Stimulated activated CD8-positive, alpha-beta memory T cell treated with anti-CD3 and anti-CD28 coated beads, Interleukin-7, amount 100 ng/mL, for 1 hour (primary cell): ENCODE measurements at regions not wholly inside any gene's neighbourhood (a gene's known extent, or its start where the extent isn't known, plus 50 kb on each side); places are given as distances from the start of the nearest gene placed in this dataset.

Experiments used
- DNase-seq, 2 donors: peaks; one replicate each; pipeline ENCODE4 v3.0.0-alpha.2; 2020; ENCODE audit warnings: low read depth in 2 of 2

DNA sequence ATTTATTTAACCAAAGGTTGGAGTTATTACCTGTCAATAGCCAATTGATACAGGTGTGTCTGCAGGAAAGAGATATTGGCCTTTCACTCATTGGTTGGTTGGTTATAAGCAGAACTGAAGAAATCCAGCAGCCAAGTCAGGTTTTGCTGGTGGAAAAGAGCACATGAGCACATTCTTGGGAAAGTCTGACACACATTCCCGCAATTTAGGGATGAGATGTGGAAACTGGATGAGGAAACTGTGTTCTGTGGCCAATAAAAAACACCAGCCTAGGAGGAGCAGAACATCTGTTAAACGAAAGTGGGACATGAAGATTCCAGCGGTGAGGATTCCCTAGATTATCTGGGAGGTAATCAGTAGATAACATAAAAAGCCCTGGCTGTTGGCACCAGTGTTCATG is 567.4 kb upstream of the CPEB2 start:
- DNase-seq, result no peak

DNA sequence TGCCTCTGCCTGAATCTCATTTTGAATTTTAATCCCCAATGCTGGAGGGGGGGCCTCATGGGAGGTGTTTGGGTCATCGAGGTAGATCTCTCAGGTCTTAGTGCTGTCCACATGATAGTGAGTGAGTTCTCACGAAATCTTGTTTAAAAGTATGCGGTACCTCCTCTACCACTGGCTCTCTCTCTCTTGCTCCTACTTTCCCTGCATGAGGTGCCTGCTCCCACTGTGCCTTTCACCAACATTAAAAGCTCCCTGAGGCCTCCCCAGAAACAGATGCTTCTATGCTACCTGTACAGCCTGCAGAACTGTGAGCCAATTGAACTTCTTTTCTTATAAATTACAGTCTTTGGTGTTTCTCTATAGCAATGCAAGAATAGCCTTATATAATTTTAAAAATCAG is 560.7 kb upstream of the CPEB2 start:
- no peak for DNase-seq

DNA sequence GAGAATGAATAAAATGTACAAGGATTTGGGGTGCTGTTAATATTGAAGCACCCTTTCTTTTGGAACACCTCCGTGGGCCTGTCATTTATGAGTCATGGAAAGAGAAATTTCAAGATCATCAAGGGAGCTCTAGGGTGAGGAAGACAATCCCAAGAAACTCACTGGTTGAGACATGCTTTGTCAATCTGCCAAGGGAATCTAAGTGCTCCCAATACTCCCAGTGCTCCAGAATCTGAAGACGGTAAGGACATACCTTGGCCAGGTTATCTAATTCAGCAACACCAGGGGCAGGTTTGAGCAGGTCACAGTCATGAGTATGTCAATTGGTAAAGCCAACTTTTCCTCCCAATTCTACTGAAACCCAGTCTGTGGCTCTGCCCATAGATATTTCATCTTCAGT is 556.4 kb upstream of the CPEB2 start:
- DNase-seq, result no peak

DNA sequence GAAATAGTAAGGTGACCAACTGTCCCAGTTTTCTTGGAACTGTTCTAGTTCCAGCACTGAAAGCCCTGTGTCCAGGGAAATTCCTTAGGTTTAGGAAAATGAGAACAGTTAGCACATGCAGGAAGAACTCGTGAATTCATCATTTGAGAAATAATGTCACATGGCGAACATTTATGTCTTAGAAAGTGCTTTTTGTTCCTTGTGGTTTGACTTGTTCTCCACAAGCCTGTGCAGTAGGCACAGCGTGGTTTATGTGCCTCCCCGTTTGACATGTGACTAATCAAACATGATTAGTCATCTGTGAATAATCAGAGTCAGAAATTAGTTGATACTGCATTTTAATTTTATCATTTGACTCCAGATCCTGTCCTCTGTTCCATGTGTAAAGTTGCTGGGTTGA is 556.0 kb upstream of the CPEB2 start:
- no peak for DNase-seq

DNA sequence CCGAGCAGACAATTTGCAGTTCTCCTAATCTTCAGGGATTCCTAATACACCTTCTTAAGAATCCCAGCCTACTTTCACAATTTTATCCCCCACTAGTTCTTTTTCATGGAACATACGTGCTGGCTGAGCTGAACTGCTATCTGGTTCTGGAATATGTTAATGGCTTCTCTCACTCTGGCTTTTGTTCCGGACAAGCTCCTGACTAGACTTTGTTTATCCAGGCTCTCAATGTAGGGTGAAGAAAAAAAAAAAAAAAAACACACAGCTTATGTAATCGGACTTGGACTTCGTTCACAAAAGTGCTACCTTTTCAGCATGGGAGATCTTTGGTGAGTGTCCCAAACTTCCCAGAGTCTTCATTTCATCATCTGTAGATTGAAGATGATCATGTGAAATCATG is 555.4 kb upstream of the CPEB2 start:
- no peak for DNase-seq

- no peak for DNase-seq
These were observed 553.0 kb upstream of the CPEB2 start for GRCh38 chr4:14449308-14449707.

DNA sequence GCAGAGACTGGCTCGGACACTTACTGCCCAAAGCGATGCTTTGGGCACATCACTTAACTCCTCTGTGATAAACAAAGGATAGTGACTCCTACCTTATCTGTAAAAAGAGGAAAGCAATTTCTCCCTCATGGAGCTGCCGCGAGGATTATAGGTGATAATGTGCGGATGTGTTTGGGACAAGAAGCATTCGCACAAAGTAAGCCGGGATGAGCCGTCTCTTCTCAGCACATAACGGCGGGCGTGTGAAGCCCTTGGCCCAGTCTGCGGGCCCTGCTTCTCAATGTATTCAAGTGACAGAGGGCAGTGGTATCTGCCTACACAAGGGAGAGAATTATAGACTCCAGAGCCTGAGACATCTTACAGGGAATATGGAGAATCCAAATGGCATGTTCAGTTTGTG is 550.3 kb upstream of the CPEB2 start:
- no peak for DNase-seq

GRCh38 chr4:14452764-14453163 is 549.5 kb upstream of the CPEB2 start:
- no peak for DNase-seq

- DNase-seq, result no peak
These were observed 543.8 kb upstream of the CPEB2 start for GRCh38 chr4:14458463-14458862.

GRCh38 chr4:14465057-14465456 is 537.2 kb upstream of the CPEB2 start:
- no peak for DNase-seq

DNA sequence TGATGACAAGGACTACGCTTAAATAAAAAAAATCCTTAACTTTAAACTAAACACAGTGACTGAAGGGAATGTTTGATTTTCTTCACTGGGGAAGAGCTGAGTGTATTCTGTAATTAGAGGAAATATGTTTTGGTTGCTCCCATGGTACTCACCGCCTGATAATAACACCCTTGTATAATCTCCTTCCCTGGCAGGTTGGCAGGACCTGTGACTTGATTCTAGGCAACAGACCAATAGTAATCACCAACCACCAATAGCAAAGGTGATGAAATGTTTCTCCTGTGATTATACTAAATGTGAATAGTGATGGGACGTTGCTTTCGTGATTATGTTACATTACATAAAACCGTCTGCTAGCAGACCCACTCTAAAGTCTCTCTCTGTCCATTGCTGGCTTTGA is 536.8 kb upstream of the CPEB2 start:
- no peak for DNase-seq

DNA sequence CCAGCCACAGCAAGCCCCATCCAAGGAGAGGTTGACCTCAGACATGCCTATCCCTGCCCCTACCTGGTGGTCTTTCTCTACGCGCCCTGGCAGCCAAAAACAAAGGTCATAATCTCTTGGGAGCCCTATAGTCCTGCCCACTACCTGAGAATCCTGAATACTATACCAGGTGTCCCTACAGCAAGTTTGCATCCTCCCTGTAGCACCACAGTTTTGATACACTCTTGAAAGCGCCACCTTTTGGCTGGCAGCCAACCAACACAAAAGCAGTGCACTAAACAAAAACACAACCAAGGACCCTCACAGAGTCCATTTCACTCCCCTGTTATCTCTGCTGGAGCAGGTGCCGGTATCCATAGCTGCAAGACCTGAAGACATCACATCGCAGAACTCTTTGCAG is 523.8 kb upstream of the CPEB2 start:
- no peak for DNase-seq

GRCh38 chr4:14496408-14496807 is 505.9 kb upstream of the CPEB2 start:
- DNase-seq, result no peak

- DNase-seq, result no peak
These were observed 505.3 kb upstream of the CPEB2 start for GRCh38 chr4:14496969-14497368.

GRCh38 chr4:14504162-14504561 is 498.1 kb upstream of the CPEB2 start:
- DNase-seq, result no peak

GRCh38 chr4:14513471-14513870 is 488.8 kb upstream of the CPEB2 start:
- no peak for DNase-seq

- no peak for DNase-seq
These were observed 486.7 kb upstream of the CPEB2 start for GRCh38 chr4:14515556-14515955.

DNA sequence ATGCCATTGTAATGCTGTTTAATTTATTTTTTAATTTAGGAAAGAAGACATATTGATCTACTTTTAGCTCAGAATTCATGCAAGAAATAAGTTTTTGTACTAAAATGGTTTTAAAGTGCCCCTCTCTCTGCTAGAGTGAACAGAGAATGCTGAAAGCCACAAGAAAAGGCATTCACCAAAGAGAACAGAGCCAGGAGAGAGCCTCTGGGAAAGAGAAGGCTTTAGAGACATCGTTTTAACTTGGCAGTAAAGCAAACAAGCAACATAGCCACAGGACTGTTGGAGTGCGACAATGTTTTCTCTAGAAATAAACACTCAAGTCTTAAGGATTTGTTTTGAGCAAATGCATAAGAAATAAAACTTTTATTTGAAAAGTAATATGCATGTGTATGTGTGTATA is 484.1 kb upstream of the CPEB2 start:
- no peak for DNase-seq

DNA sequence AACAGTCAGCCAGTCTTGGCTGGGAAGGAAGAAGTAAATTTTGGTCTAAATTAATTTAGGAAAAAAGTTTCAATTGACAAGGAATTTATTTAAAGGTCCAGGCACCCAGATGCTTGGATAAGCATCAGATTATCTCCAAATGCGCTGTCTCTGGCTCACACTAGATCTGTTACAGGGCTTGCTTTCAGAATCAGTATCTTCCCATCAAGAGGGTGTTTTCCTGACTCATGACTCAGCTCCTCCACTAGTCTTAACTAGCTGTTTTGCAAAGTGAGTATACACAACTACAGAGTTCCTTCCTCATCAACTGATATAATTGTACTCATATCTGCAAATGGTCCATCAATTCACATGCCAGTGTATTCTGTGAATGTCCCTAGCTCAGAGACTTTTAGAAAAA is 482.1 kb upstream of the CPEB2 start:
- no peak for DNase-seq

- DNase-seq, result no peak
These were observed 478.0 kb upstream of the CPEB2 start for GRCh38 chr4:14524276-14524675.

DNA sequence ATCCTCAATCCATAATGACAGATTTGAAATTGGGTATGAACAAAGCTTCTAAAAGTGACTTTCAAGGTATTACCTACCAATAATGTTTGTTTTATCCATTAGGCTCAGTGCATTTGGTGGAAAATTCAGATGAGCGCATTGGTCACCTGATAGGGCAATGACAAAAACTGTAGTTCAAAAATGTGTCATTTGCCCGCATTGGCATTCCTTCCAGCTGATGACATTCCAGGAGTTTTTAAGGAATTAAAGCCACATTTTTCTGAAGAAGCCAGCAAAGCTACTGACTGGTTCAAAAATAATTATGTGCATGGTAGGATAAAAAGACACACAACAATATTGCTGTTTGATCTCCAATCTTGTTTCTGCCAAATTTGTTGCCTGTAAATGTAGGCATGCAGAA is 473.4 kb upstream of the CPEB2 start:
- DNase-seq, result no peak

DNA sequence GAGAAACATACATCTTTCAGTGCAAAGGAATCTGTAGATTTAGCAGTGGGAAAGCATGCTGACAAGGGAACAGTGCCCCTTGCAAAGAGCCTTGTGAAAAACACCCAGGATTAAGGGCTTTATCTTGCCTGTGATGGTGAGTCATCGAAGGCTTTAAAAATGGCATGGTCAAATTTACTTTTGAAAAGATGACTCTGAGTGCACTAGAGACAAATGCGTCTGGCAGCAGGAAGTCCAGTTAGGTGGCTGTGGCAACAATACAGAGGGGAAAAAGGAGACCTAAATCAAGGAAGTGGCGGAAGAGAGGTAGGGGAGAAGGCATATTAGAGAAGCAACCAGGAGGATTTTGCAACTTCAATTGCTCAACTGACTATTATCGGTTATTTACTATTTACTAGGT is 472.6 kb upstream of the CPEB2 start:
- DNase-seq, result no peak

DNA sequence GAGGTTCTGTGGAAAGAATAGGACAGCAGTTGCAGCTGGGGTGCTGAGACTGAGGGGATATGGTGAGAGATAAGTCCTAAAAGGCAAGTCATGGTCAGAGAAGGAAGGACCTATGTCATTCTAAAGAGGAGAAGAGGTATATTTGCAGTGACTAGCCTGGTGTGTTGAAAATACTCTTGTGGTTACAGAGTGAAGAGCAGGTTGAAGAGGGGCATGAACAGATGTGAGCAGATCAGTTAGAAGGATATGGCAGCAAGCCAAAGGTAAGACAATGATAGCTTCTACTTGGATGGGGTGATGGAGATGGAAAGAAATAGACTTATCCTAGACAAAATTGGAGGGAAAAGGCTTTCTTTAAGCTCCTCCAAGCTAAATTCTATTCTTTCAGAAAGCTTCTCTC is 469.8 kb upstream of the CPEB2 start:
- DNase-seq, result no peak

GRCh38 chr4:14539246-14539645 is 463.0 kb upstream of the CPEB2 start:
- no peak for DNase-seq

DNA sequence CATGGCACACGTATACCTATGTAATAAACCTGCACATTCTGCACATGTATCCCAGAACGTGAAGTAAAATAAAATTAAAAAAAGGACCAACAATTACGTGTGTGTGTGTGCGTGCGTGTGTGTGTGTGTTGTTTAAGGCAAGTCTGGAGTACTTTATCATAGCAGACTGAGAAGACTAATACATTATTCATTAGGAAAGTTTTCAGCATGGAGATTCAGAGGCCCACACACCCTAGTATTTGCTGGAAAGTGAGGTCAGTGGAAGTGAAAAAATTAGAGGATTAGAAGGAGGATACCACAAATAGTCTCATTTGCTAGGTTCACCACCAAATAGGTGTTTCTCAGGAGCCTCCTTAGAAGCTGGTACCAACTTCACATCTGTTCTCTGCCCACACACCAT is 457.1 kb upstream of the CPEB2 start:
- DNase-seq, result no peak
